LNCAP (cell line): ENCODE measurements at regions not wholly inside any gene's neighbourhood (a gene's known extent, or its start where the extent isn't known, plus 50 kb on each side); places are given as distances from the start of the nearest gene placed in this dataset.

Source experiments
- TF ChIP-seq, protein P1 (sequence below): fragments of 450-650 bp; IDR thresholded peaks from 2 replicates; pipeline ENCODE4 v1.5.1; 2017; ENCODE audit warnings: mild to moderate bottlenecking

DNA sequence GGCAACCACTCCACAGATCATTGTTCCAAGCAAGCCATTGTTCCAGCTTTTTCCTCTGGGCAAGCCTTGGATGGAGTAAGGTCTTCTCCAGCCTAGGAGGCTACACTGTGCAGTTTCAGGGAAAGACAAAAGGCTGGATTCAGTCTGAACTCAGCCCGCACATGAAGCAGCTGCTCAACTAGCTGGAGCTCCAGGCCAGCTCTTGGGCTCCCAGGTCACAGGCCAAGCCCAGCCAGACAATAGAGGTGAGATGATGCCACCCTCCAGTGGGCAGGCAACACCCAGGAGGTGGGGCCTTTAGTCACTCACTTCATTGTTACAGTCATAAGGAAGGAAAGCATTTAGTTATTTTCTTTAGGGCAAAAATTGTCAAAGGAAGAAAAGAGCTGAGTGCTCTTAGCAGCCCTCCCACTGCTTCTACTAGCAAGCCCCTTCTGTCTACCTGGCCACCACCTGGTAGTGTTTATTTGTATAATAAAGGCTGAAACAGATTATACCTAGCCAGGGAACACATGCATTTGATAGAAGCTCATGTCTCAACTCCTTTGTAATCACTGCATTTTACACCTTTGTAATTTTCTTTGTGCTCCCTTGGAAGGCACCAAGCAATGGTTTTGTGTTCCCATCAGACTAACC, 253.4 kb downstream of the WDR11 start:
- TF ChIP-seq, protein P1, sequence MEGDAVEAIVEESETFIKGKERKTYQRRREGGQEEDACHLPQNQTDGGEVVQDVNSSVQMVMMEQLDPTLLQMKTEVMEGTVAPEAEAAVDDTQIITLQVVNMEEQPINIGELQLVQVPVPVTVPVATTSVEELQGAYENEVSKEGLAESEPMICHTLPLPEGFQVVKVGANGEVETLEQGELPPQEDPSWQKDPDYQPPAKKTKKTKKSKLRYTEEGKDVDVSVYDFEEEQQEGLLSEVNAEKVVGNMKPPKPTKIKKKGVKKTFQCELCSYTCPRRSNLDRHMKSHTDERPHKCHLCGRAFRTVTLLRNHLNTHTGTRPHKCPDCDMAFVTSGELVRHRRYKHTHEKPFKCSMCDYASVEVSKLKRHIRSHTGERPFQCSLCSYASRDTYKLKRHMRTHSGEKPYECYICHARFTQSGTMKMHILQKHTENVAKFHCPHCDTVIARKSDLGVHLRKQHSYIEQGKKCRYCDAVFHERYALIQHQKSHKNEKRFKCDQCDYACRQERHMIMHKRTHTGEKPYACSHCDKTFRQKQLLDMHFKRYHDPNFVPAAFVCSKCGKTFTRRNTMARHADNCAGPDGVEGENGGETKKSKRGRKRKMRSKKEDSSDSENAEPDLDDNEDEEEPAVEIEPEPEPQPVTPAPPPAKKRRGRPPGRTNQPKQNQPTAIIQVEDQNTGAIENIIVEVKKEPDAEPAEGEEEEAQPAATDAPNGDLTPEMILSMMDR, result no peak

DNA sequence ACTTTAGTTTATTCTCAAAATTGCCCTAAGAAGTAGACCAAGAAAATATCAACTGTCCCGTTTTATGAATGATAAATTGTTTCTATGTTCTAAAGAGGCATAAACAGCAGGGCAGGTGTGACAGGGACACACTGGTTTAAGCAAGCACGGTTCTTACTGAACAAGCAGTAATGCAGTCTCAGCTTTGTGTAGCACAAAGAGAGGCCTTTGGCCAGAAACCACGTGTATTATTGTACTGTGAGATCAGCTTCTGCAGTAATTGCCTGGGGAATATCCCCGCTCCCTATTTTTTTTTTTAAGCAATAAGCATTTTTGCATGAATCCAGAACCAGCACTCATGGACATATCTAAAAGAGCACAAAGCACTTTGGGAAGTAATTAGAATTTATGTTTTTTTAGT, 255.4 kb downstream of the WDR11 start:
- TF ChIP-seq, protein P1, result no peak

DNA sequence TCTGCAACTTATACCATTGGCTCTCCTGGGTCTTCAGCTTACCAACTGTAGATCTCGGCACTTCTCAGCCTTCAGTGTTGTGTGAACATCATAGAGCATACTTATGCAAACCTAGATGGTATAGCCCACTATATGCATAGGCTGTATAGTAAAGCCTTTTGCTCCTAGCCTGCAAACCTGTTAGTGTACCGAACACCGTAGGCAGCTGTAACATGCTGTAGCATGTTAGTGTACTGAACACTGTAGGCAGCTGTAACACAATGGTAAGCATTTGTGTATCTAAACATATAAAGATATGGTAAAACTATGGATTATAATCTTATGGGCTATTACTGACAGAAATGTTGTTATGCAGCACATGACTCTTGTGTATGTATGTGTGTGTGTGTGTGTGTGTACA, 256.9 kb downstream of the WDR11 start:
- TF ChIP-seq, protein P1, result no peak

DNA sequence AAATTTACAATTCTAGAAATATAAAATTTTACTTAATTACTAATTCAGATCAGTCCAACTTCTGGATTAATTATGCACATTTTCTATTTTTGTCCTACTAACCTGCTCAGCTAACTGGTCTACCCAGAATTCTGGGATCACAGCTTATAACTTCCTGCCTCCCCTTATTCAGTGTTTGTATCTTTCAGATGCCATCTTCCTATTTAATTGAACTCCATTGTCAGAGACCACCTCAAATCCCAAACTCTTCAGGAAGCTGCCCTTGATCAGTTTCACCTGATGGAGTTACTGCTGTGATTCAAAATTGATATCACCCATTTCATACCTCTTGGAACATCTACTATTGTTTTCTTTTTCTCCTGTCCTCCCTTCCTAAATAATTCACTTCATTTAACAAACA, 259.2 kb downstream of the WDR11 start:
- TF ChIP-seq, protein P1, result no peak

DNA sequence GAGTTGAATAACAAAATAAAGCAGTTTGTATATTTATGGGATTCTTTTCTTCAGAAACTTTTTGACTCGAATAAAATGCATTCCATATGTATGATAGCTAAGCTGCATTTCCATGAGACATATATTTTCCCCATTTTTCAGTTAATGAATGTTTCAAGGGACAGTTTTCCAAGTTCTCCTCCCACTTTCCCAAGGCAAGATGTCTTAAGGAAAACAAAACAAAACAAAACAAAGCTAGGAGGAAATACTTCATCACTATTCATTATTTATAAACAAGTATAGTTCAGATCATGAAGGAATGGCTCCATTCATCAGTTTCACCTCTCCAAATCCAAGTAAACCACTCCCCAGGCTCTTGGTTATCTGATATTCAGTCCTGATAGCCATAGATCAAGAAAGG, 261.0 kb downstream of the WDR11 start:
- TF ChIP-seq, protein P1, result no peak

DNA sequence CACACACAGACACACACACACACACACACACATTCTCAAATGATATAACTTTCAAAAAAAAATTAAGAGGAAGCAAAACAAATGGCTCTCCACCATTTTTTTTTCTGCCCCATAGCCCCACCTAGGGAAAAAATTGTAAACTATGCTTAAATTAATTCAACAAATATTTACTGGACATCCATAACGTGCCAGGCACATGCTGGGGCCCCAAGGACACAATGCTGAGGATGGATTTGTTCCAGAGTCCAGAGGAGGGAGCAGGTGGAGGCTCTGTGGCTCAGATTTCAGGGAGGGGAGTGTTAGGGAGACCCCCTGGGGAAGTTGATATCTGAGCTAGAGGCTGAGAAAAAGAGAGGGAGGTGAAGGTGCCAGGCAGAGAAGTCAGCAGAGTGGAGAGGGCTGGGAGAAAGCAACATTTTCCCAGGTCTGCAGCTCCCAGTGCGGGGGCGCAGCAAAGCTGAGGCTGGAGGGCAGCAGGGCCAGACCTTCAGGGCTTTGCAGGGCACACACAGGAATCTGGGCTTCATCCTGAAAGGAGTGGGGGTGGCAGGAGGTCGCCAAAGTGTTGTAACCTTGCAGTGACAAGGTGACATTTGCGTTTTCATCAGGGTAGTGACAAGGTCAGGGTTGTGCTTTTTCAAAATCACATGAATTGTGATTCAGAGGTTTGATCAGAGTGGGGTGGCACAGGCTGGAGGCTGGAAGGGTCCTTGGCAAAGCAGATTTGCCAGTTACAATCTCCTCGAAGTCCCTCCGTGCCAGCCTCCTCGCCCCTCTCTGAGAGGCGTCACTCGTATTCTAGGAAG, 261.6 kb downstream of the WDR11 start:
- TF ChIP-seq, protein P1, result peak; percentile 26; the same call in 1 of the 2 replicates

DNA sequence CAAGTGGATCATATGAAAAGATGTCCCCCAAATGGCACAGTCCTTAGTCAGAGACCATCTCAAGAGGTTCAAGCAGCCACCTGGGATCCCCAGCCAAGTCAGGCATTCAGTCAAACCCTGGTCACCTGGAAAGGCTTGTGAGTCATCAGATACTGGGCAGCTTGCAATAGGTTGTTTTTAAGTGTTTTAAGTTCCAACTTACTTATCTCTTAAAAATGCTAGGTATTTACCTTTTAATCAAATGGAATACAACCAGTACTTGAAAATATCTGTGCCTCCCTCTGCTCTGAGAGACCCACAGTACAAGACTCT, 262.2 kb downstream of the WDR11 start:
- TF ChIP-seq, protein P1, result no peak
